ENCODE measurements at regions not wholly inside any gene's neighbourhood (a gene's known extent, or its start where the extent isn't known, plus 50 kb on each side); places are given as distances from the start of the nearest gene placed in this dataset.

GRCh38 chr5:97967292-97967691, 784.2 kb upstream of the RIOK2 start:
- no peak overlapping the region for H3K4me2 ChIP-seq (ENCODE audit: insufficient read depth in 1 of 2, low read depth in 2 of 2, low read length in 2 of 2)
- no peak overlapping the region for H2AFZ ChIP-seq (ENCODE audit: low read length)
- no peak overlapping the region for H3K4me3 ChIP-seq (ENCODE audit: extremely low read depth in 1 of 4, insufficient read depth in 2 of 4, low read depth in 3 of 4, low read length in 4 of 4)
- no peaks in the 10 kb centered on the region for H4K20me1 ChIP-seq (replicated peaks in 1 of 2; ENCODE audit: control insufficient read depth in 1 of 2, insufficient read depth in 2 of 2, low read length in 2 of 2)
- DNase-seq (ENCODE audit: low read depth in 1 of 2, low spot score in 2 of 2) (no peak), FAIRE-seq (no peak)
- no peak overlapping the region for H2BK15ac ChIP-seq (ENCODE audit: low read length)
- H4K8ac ChIP-seq (ENCODE audit: extremely low read depth, insufficient read depth, low read length), result no peak overlapping the region
- no peak overlapping the region for H2BK12ac ChIP-seq (ENCODE audit: low read depth, low read length)
- no peak overlapping the region for H4K5ac ChIP-seq (ENCODE audit: insufficient read length, low read depth, low read length)
- no peak overlapping the region for H2AK5ac ChIP-seq (ENCODE audit: low read depth, low read length)
- H3K18ac ChIP-seq (ENCODE audit: extremely low read depth, low read length), result no peak overlapping the region
- H3K9me3 ChIP-seq (ENCODE audit: insufficient read depth in 2 of 2, low read depth in 1 of 2, low read length in 1 of 2), result no peaks in the 10 kb centered on the region
- no peaks in the 10 kb centered on the region for H3K27me3 ChIP-seq (replicated peaks in 1 of 4; ENCODE audit: control insufficient read depth in 3 of 4, extremely low read depth in 1 of 4, insufficient read depth in 3 of 4, low read length in 3 of 4)
- H3K4ac ChIP-seq (replicated peaks; ENCODE audit: insufficient read length, low read depth, low read length), result no peak overlapping the region
- 88% methylated on average over 3 of the region's 3 CpGs; no CpG with 5 or more reads in 1 of the 2 experiments for WGBS, 2 experiments (ENCODE audit: extremely low coverage in 1 of 2, insufficient coverage in 1 of 2, insufficient read length in 1 of 2, insufficient replicate concordance in 2 of 2, low coverage in 1 of 2, low lambda C conversion rate in 2 of 2, missing lambda C conversion rate in 1 of 2)
- H3K27ac ChIP-seq (ENCODE audit: low read depth, low read length), result no peak overlapping the region
- H3K56ac ChIP-seq (replicated peaks; ENCODE audit: insufficient read length, low read depth, low read length), result no peak overlapping the region
- no peak overlapping the region for H4K91ac ChIP-seq (replicated peaks; ENCODE audit: insufficient read length, low read length)
- ChIA-PET POLR2A (ENCODE audit: partially characterized antibody) (no interaction called here), CTCF (ENCODE audit: partially characterized antibody) (no interaction called here)
- no peak overlapping the region for H3K14ac ChIP-seq (ENCODE audit: insufficient read length)
- H3K9ac ChIP-seq (replicated peaks in 1 of 4; ENCODE audit: extremely low read depth in 1 of 4, low read depth in 3 of 4, low read length in 3 of 4), result no peak overlapping the region
- no peaks in the 10 kb centered on the region for H3K23me2 ChIP-seq (ENCODE audit: low read depth, low read length)
- H3K23ac ChIP-seq (ENCODE audit: insufficient read length), result no peak overlapping the region
- no peak overlapping the region for H2BK20ac ChIP-seq (ENCODE audit: low read length)
- H3K4me1 ChIP-seq (replicated peaks in 1 of 4; ENCODE audit: control insufficient read depth in 3 of 4, insufficient read depth in 4 of 4, low read length in 3 of 4), result no peaks in the 10 kb centered on the region
- H3K79me1 ChIP-seq (ENCODE audit: low read depth, low read length), result no peaks in the 10 kb centered on the region
- no peak overlapping the region for H2BK120ac ChIP-seq (replicated peaks; ENCODE audit: low read depth, low read length)
- H3K79me2 ChIP-seq (ENCODE audit: control insufficient read depth in 1 of 2, insufficient read depth in 2 of 2, low read length in 2 of 2), result no peaks in the 10 kb centered on the region
- no peak for TF ChIP-seq RFX5 (IDR thresholded peaks at IDR 0.05; ENCODE audit: borderline replicate concordance, low read depth, low read length)
- TF ChIP-seq EZH2 (IDR thresholded peaks at IDR 0.05; ENCODE audit: low read depth, low read length, severe bottlenecking), result no peak
- no peak for TF ChIP-seq GABPA (IDR thresholded peaks at IDR 0.05; ENCODE audit: borderline replicate concordance, insufficient read depth, low read length)
- TF ChIP-seq YY1 (IDR thresholded peaks at IDR 0.05; ENCODE audit: low read depth, low read length), result no peak
- TF ChIP-seq ASH2L (IDR thresholded peaks at IDR 0.05; ENCODE audit: low read length), result no peak
- TF ChIP-seq TEAD4 (IDR thresholded peaks at IDR 0.05; ENCODE audit: low read depth, low read length), result no peak
- TF ChIP-seq RNF2 (IDR thresholded peaks at IDR 0.05; ENCODE audit: borderline replicate concordance, low read depth, low read length, missing control alignments, poor library complexity, severe bottlenecking), result no peak
- H2BK5ac ChIP-seq (ENCODE audit: low read depth, low read length), result no peak overlapping the region
- H3K36me3 ChIP-seq (ENCODE audit: control insufficient read depth in 2 of 4, insufficient read depth in 4 of 4, low read length in 3 of 4), result no peaks in the 10 kb centered on the region

All from H1 (cell line).